Colonic mucosa (tissue), 4 donors: ENCODE measurements at regions not wholly inside any gene's neighbourhood (a gene's known extent, or its start where the extent isn't known, plus 50 kb on each side); places are given as distances from the start of the nearest gene placed in this dataset.

Source experiments
- DNase-seq: peaks from one replicate; pipeline ENCODE4 v3.0.0-alpha.2; 2020
- H3K27ac ChIP-seq: fragments of 200-600 bp; one replicate; pipeline ENCODE4 v1.8.0; 2021
- H3K27me3 ChIP-seq: fragments of 200-600 bp; one replicate; pipeline ENCODE4 v1.8.0; 2021
- H3K36me3 ChIP-seq: fragments of 200-600 bp; one replicate; pipeline ENCODE4 v1.8.0; 2021
- H3K4me1 ChIP-seq: fragments of 200-600 bp; one replicate; pipeline ENCODE4 v1.8.0; 2021; ENCODE audit warnings: mild to moderate bottlenecking
- H3K4me3 ChIP-seq: fragments of 200-600 bp; one replicate; pipeline ENCODE4 v1.8.0; 2021
- H3K9ac ChIP-seq, 2 donors: one replicate each; pipeline ENCODE4 v1.7.0; 2013; ENCODE audit warnings: control low read depth in 2 of 2, low read depth in 2 of 2, low read length in 2 of 2
- H3K9me3 ChIP-seq: fragments of 200-600 bp; one replicate; pipeline ENCODE4 v1.8.0; 2021
- CTCF ChIP-seq: fragments of 200-600 bp; IDR thresholded peaks from one replicate; pipeline ENCODE4 v1.8.0; 2022; ENCODE audit warnings: antibody characterized with exemption, mild to moderate bottlenecking
- intact Hi-C: fragments of 100-400 bp; cut with DNase I; formaldehyde crosslinking; loops from one replicate; pipeline ENCODE4 v1.14.1; 2022
- donor health status: healthy.
- donor health status: DM: no; HTN: no; CAD: no.
- donor health status: DM: no; HTN: no; CAD: no.

- H3K9ac ChIP-seq, result no peak overlapping the region
- no peak for TF ChIP-seq CTCF
- no peak overlapping the region for H3K4me3 ChIP-seq
- intact Hi-C loops, result no loop called here
- H3K9me3 ChIP-seq, result no peaks in the 10 kb centered on the region
- H3K36me3 ChIP-seq, result no peaks in the 10 kb centered on the region
- H3K27ac ChIP-seq, result no peak overlapping the region
- H3K27me3 ChIP-seq, result no peaks in the 10 kb centered on the region
- no peak for DNase-seq
- no peaks in the 10 kb centered on the region for H3K4me1 ChIP-seq
Measured at GRCh38 chr6:127013865-127014264, 104.6 kb upstream of the RSPO3 start.

DNA sequence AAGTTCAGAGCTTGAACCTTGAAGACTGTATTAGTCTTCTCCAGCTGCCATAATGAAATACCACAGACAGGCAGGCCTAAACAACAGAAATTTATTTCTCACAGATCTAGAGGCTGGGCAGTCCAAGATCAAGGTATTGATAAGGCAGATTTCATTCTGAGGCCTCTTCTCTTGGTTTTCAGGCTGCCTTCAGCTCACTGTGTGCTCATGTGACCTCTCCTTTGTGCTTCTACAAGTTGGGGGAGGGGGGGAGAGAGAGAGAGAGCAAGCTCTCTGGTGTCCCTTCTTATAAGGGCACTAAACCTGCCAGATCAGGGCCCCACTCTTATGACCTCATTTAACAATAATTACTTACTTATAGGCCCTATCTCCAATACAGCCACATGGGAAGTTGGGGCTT lies 102.6 kb upstream of the RSPO3 start:
- H3K27me3 ChIP-seq, result no peaks in the 10 kb centered on the region
- no peak overlapping the region for H3K4me3 ChIP-seq
- H3K36me3 ChIP-seq, result no peaks in the 10 kb centered on the region
- DNase-seq, result no peak
- H3K9ac ChIP-seq, result no peak overlapping the region
- TF ChIP-seq CTCF, result no peak
- intact Hi-C loops, result no loop called here
- no peak overlapping the region for H3K27ac ChIP-seq
- H3K4me1 ChIP-seq, result no peaks in the 10 kb centered on the region
- H3K9me3 ChIP-seq, result no peaks in the 10 kb centered on the region

- H3K4me1 ChIP-seq, result no peaks in the 10 kb centered on the region
- H3K9me3 ChIP-seq, result no peaks in the 10 kb centered on the region
- H3K4me3 ChIP-seq, result no peak overlapping the region
- H3K27ac ChIP-seq, result no peak overlapping the region
- no peak for TF ChIP-seq CTCF
- H3K36me3 ChIP-seq, result no peaks in the 10 kb centered on the region
- DNase-seq, result no peak
- intact Hi-C loops, result no loop called here
- no peak overlapping the region for H3K9ac ChIP-seq
- H3K27me3 ChIP-seq, result no peaks in the 10 kb centered on the region
Measured at GRCh38 chr6:127019828-127020227, 98.6 kb upstream of the RSPO3 start.

- intact Hi-C loops, result no loop called here
- TF ChIP-seq CTCF, result no peak
- Histone ChIP-seq H3K36me3 (no peaks in the 10 kb centered on the region), H3K27me3 (no peaks in the 10 kb centered on the region), H3K9me3 (no peaks in the 10 kb centered on the region), H3K27ac (no peak overlapping the region), H3K4me3 (no peak overlapping the region), H3K4me1 (no peaks in the 10 kb centered on the region), H3K9ac (no peak overlapping the region)
- DNase-seq, result peak; percentile 67
Measured at GRCh38 chr6:127022302-127022701, 96.2 kb upstream of the RSPO3 start.

- no peaks in the 10 kb centered on the region for H3K4me1 ChIP-seq
- H3K4me3 ChIP-seq, result no peak overlapping the region
- intact Hi-C loops, result no loop called here
- H3K9ac ChIP-seq, result no peak overlapping the region
- no peaks in the 10 kb centered on the region for H3K36me3 ChIP-seq
- H3K27me3 ChIP-seq, result no peaks in the 10 kb centered on the region
- no peak for DNase-seq
- TF ChIP-seq CTCF, result no peak
- no peaks in the 10 kb centered on the region for H3K9me3 ChIP-seq
- no peak overlapping the region for H3K27ac ChIP-seq
Measured at GRCh38 chr6:127023001-127023778, 95.3 kb upstream of the RSPO3 start.
